ENCODE measurements at regions not wholly inside any gene's neighbourhood (a gene's known extent, or its start where the extent isn't known, plus 50 kb on each side); places are given as distances from the start of the nearest gene placed in this dataset.

GRCh38 chr6:113488061-113488460 lies 369.1 kb upstream of the MARCKS start:
- ATAC-seq (no peak), DNase-seq (ENCODE audit: low read depth, low spot score) (no peak)
- H3K4me1 ChIP-seq (ENCODE audit: control insufficient read depth, insufficient read depth, low read length), result no peaks in the 10 kb centered on the region
- ChIA-PET POLR2A (no interaction called here), CTCF (no interaction called here)
- H3K4me3 ChIP-seq (ENCODE audit: low read depth in 2 of 2, low read length in 2 of 2), result no peak overlapping the region
- H3K9me3 ChIP-seq (ENCODE audit: control insufficient read depth, insufficient read depth, low read depth, low read length), result no peaks in the 10 kb centered on the region
- intact Hi-C loops (cut with micrococcal nuclease; ENCODE audit: unreplicated experiment) (no loop called here), in situ Hi-C loops (cut with HindIII; ENCODE audit: low pct_unique_long_range_greater_than_20kb, low sequenced_read_pairs) (no loop called here)
- H3K36me3 ChIP-seq (ENCODE audit: control insufficient read depth, insufficient read depth, low read length), result no peaks in the 10 kb centered on the region
- TF ChIP-seq REST (IDR thresholded peaks at IDR 0.05; ENCODE audit: insufficient read depth in 1 of 2, low read depth in 2 of 2, low read length in 1 of 2) (no peak), CTCF (IDR thresholded peaks at IDR 0.05) (peak; percentile 23; the same call in 1 of the 2 replicates)
- no peaks in the 10 kb centered on the region for H3K27me3 ChIP-seq (ENCODE audit: control insufficient read depth, insufficient read depth, low read length)
- H3K27ac ChIP-seq (ENCODE audit: low read length), result no peak overlapping the region
- no TSS peak for BruUV-seq (replicated peaks)

GRCh38 chr6:113488812-113489685 lies 368.1 kb upstream of the MARCKS start:
- Histone ChIP-seq H3K27me3 (ENCODE audit: control insufficient read depth, insufficient read depth, low read length) (no peaks in the 10 kb centered on the region), H3K4me3 (ENCODE audit: low read depth in 2 of 2, low read length in 2 of 2) (no peak overlapping the region), H3K27ac (ENCODE audit: low read length) (no peak overlapping the region), H3K36me3 (ENCODE audit: control insufficient read depth, insufficient read depth, low read length) (no peaks in the 10 kb centered on the region), H3K4me1 (ENCODE audit: control insufficient read depth, insufficient read depth, low read length) (no peaks in the 10 kb centered on the region), H3K9me3 (ENCODE audit: control insufficient read depth, insufficient read depth, low read depth, low read length) (no peaks in the 10 kb centered on the region)
- DNase-seq (ENCODE audit: low read depth, low spot score) (no peak), ATAC-seq (no peak)
- POLR2A ChIA-PET, result no interaction called here
- in situ Hi-C loops (cut with HindIII; ENCODE audit: low pct_unique_long_range_greater_than_20kb, low sequenced_read_pairs), result no loop called here
- TF ChIP-seq TCF7L2 (IDR thresholded peaks at IDR 0.05; ENCODE audit: low read depth, low read length) (no peak), CTCF (IDR thresholded peaks at IDR 0.05) (peak; percentile 32; the same call in 1 of the 2 replicates)
- BruUV-seq (replicated peaks), result no TSS peak
- intact Hi-C loops (cut with micrococcal nuclease; ENCODE audit: unreplicated experiment), result no loop called here
- CTCF ChIA-PET, result no interaction called here
